T-helper 17 cell (primary cell): ENCODE measurements at regions not wholly inside any gene's neighbourhood (a gene's known extent, or its start where the extent isn't known, plus 50 kb on each side); places are given as distances from the start of the nearest gene placed in this dataset.
"Not testable (repeated sequence)": the region's sequence is repeated elsewhere in the genome, so short reads cannot be mapped to it uniquely, and the experiment has no call there.

Source experiments
- ATAC-seq: fragments of 150-1000 bp; cut with Tn5 transposase; 2 replicates; pipeline ENCODE4 v1.10.0; 2021; ENCODE audit warnings: mild to moderate bottlenecking, moderate library complexity
- DNase-seq, 3 donors: peaks; one replicate each; pipeline versions ENCODE4 v3.0.0 to v3.0.0-alpha.2; 2020 to 2021
- H3K9me3 ChIP-seq: one replicate; pipeline ENCODE4 v1.7.0; 2013; ENCODE audit warnings: low read length, mild to moderate bottlenecking; ENCODE audit not compliant: control insufficient read depth, poor library complexity, severe bottlenecking
- H3K27ac Mint-ChIP-seq: one replicate; pipeline ENCODE4 v1.8.0; 2022; ENCODE audit warnings: mild to moderate bottlenecking, moderate library complexity, mixed read lengths
- H3K27me3 Mint-ChIP-seq: one replicate; pipeline ENCODE4 v1.8.0; 2022; ENCODE audit warnings: mixed read lengths
- H3K36me3 Mint-ChIP-seq: one replicate; pipeline ENCODE4 v1.8.0; 2022; ENCODE audit warnings: low read depth, mixed read lengths
- H3K4me1 Mint-ChIP-seq: one replicate; pipeline ENCODE4 v1.8.0; 2022; ENCODE audit warnings: mild to moderate bottlenecking, mixed read lengths
- H3K4me3 Mint-ChIP-seq: one replicate; pipeline ENCODE4 v1.8.0; 2022; ENCODE audit warnings: mild to moderate bottlenecking, moderate library complexity, mixed read lengths

GRCh38 chr2:90207454-90208058 lies 1516.1 kb downstream of the RPIA start:
- Mint-ChIP-seq H3K36me3 (no peaks in the 10 kb centered on the region), H3K4me3 (no peak overlapping the region), H3K4me1 (no peaks in the 10 kb centered on the region), H3K27me3 (peaks cover 4% of the 10 kb centered on the region), H3K27ac (no peak overlapping the region)
- no peaks in the 10 kb centered on the region for H3K9me3 ChIP-seq
- DNase-seq = no peak
- no peak for ATAC-seq

- Mint-ChIP-seq H3K27me3 (peaks cover 4% of the 10 kb centered on the region), H3K4me3 (no peak overlapping the region), H3K27ac (no peak overlapping the region), H3K36me3 (no peaks in the 10 kb centered on the region), H3K4me1 (no peaks in the 10 kb centered on the region)
- ATAC-seq (no peak), DNase-seq (no peak)
- no peaks in the 10 kb centered on the region for H3K9me3 ChIP-seq
These were observed 1517.5 kb downstream of the RPIA start for GRCh38 chr2:90209009-90209408.

DNA sequence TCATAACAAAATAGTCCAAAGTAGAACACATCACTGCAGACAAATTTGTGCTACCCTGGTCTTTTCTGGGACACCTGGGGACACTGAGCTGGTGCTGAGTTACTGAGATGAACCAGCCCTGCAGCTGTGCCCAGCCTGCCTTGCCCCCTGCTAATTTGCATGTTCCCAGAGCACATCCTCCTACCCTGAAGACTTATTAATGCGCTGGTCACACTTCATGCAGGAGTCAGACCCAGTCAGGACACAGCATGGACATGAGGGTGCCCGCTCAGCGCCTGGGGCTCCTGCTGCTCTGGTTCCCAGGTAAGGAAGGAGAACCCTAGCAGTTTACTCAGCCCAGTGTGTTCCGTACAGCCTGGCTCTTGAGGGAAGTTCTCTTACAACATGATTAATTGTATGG lies 1518.3 kb downstream of the RPIA start:
- H3K9me3 ChIP-seq = no peaks in the 10 kb centered on the region
- no peak for ATAC-seq
- no peak for DNase-seq
- no peak overlapping the region for H3K4me3 Mint-ChIP-seq
- H3K4me1 Mint-ChIP-seq = no peaks in the 10 kb centered on the region
- H3K36me3 Mint-ChIP-seq = no peaks in the 10 kb centered on the region
- H3K27ac Mint-ChIP-seq = no peak overlapping the region
- peaks cover 4% of the 10 kb centered on the region for H3K27me3 Mint-ChIP-seq

DNA sequence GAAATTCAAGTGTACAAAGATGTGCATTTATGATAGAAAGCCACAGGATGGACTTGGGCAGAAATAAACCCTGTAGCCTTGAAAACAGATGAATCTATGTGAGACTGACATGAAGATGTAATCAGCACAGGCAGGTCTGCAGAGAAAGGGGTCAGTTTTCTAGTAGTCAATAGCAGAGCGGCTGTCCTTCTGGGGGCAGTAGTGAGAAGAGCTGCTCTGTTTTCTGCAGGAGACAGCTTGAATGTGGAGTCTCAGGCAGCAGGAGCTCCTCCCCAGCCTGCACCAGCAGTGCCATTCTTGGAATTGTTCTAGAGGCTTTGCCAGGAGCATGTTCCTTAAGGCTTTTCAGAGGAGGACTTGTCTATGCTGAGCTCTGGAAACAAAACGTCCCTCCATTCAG lies 1524.4 kb downstream of the RPIA start:
- H3K9me3 ChIP-seq, H3K27ac Mint-ChIP-seq, DNase-seq, H3K4me1 Mint-ChIP-seq, H3K27me3 Mint-ChIP-seq, ATAC-seq, H3K36me3 Mint-ChIP-seq, H3K4me3 Mint-ChIP-seq: not testable (repeated sequence)

DNA sequence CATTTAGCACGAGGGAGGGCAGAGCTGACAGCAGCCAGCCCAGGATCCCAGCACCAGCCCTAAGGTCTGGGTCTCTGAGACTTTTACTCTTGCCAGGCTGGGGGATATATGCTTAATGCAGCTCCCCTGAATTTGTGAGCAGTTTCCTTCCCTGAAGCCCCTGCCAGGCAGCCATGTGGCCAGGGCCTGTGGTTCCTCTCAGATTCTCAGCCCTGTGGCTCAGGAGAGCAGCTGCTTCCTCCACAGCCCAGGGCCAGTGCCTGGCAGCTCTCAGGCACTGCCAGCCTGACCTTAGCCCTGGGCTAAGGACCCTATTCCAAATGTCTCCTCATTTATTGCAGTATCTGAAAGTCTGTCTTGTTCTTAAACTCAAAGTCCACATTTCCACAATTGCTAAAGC lies 1525.3 kb downstream of the RPIA start:
- not testable (repeated sequence) for H3K4me3 Mint-ChIP-seq, H3K27ac Mint-ChIP-seq, DNase-seq, H3K4me1 Mint-ChIP-seq, ATAC-seq, H3K27me3 Mint-ChIP-seq, H3K9me3 ChIP-seq, H3K36me3 Mint-ChIP-seq

GRCh38 chr2:90218534-90218933 lies 1527.1 kb downstream of the RPIA start:
- not testable (repeated sequence) for ATAC-seq, H3K27ac Mint-ChIP-seq, H3K27me3 Mint-ChIP-seq, H3K4me3 Mint-ChIP-seq, H3K36me3 Mint-ChIP-seq, DNase-seq, H3K9me3 ChIP-seq, H3K4me1 Mint-ChIP-seq

DNA sequence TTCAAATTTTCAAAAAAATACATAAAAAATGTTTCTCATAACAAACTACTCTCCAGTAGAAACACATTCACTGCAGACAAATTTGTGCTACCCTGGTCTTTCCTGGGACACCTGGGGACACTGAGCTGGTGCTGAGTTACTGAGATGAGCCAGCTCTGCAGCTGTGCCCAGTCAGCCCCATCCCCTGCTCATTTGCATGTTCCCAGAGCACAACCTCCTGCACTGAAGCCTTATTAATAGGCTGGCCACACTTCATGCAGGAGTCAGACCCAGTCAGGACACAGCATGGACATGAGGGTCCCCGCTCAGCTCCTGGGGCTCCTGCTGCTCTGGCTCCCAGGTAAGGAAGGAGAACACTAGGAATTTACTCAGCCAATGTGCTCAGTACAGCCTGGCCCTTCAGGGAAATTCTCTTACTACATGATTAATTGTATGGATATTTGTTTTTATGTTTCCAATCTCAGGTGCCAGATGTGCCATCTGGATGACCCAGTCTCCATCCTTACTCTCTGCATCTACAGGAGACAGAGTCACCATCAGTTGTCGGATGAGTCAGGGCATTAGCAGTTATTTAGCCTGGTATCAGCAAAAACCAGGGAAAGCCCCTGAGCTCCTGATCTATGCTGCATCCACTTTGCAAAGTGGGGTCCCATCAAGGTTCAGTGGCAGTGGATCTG lies 1529.3 kb downstream of the RPIA start:
- not testable (repeated sequence) for DNase-seq, H3K27me3 Mint-ChIP-seq, H3K36me3 Mint-ChIP-seq, H3K4me1 Mint-ChIP-seq, ATAC-seq, H3K9me3 ChIP-seq, H3K4me3 Mint-ChIP-seq, H3K27ac Mint-ChIP-seq

DNA sequence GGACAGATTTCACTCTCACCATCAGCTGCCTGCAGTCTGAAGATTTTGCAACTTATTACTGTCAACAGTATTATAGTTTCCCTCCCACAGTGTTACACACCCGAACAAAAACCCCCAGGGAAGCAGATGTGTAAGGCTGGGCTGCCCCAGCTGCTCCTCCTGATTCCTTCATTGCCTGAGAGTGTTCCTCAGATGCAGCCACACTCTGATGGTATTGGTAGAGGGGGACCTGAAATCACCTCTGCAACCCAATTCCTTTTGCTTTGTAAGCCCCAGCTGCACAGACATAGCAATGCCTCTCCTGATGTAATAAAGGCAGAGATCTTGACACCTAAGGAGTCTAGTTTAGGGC lies 1529.8 kb downstream of the RPIA start:
- no peak for ATAC-seq
- no peak for DNase-seq
- Mint-ChIP-seq H3K36me3 (no peaks in the 10 kb centered on the region), H3K27me3 (no peaks in the 10 kb centered on the region), H3K4me1 (no peaks in the 10 kb centered on the region), H3K4me3 (no peak overlapping the region), H3K27ac (no peak overlapping the region)
- no peaks in the 10 kb centered on the region for H3K9me3 ChIP-seq

- H3K27ac Mint-ChIP-seq, H3K9me3 ChIP-seq, DNase-seq, ATAC-seq, H3K4me3 Mint-ChIP-seq, H3K4me1 Mint-ChIP-seq, H3K36me3 Mint-ChIP-seq, H3K27me3 Mint-ChIP-seq: not testable (repeated sequence)
These were observed 1533.3 kb downstream of the RPIA start for GRCh38 chr2:90224767-90225166.

DNA sequence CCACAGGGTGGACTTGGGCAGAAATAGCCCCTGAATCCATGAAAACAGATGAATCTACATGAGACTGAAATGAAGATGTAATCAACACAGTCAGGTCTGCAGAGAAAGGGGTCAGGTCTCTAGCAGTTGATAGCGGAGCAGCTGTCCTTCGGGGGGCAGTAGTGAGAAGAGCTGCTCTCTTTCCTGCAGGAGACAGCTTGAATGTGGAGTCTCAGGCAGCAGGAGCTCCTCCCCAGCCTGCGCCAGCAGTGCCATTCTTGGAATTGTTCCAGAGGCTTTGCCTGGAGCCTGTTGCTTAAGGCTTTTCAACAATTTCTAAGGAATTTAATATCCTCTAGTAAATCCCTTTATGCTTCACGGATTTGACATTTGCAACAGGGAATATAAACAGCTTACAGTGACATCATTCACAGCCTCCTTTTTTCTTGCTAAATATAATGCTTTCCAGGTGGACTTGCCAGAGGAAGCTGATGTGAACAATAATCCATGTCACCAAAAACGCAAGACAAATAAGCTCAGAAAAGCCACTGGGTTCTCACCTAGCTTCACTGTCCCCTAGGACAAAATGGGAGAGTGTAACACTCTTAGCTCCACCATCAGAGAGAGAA lies 1535.1 kb downstream of the RPIA start:
- not testable (repeated sequence) for H3K4me3 Mint-ChIP-seq, DNase-seq, H3K27ac Mint-ChIP-seq, H3K27me3 Mint-ChIP-seq, H3K9me3 ChIP-seq, H3K4me1 Mint-ChIP-seq, H3K36me3 Mint-ChIP-seq, ATAC-seq

DNA sequence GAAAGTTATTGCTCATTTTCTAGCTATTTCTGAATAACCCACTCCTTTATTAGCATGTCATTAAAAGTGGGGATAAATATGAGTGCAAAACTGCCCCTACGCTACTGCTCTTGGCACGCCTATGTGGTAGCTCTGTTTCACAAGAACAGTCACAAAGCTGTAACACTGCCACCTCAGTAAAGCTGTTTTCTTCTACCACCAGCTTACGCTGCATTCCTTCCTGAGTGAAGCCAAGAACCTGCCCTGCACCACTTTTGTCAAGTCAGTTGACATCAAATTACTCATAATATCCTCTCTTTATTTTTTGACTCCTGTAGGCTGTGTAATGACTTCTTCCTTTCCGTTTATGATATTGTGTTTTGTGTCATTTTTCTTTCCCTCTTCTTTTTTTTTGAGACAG lies 1539.7 kb downstream of the RPIA start:
- H3K9me3 ChIP-seq, DNase-seq, ATAC-seq, H3K27ac Mint-ChIP-seq, H3K4me3 Mint-ChIP-seq, H3K27me3 Mint-ChIP-seq, H3K36me3 Mint-ChIP-seq, H3K4me1 Mint-ChIP-seq: not testable (repeated sequence)

DNA sequence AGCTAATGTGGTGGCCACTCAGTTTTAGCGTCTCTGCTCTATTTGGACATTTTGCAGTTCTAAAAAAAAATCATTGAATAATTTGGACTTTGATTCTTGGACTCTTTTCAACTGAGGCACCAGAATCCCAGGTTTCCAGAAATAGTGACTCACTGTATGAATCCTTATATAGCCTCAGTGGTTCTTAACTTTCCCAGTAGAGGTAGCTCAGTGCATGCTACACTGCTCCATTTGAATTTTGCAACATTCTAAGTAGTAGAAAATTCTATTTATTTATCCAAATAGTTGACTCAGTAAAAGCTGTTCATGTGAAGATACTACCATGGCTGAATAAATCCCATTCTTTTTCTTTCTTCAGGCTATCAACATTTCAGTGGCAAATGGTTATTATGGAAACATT lies 1544.0 kb downstream of the RPIA start:
- ATAC-seq, H3K27ac Mint-ChIP-seq, H3K4me3 Mint-ChIP-seq, H3K27me3 Mint-ChIP-seq, H3K9me3 ChIP-seq, H3K4me1 Mint-ChIP-seq, DNase-seq, H3K36me3 Mint-ChIP-seq: not testable (repeated sequence)

- H3K27ac Mint-ChIP-seq, ATAC-seq, H3K4me3 Mint-ChIP-seq, DNase-seq, H3K9me3 ChIP-seq, H3K4me1 Mint-ChIP-seq, H3K27me3 Mint-ChIP-seq, H3K36me3 Mint-ChIP-seq: not testable (repeated sequence)
These were observed 1546.5 kb downstream of the RPIA start for GRCh38 chr2:90237923-90238361.
